Neural progenitor cell (in vitro differentiated cells): ENCODE measurements at regions not wholly inside any gene's neighbourhood (a gene's known extent, or its start where the extent isn't known, plus 50 kb on each side); places are given as distances from the start of the nearest gene placed in this dataset.

ENCODE experiments used
- EZH2 ChIP-seq: fragments of 200-600 bp; sonication (generic); IDR thresholded peaks from 2 replicates; pipeline ENCODE4 v1.6.1; 2017; ENCODE audit warnings: antibody characterized with exemption, mild to moderate bottlenecking, moderate library complexity
- EZH2phosphoT487 ChIP-seq: fragments of 200-600 bp; sonication (generic); IDR thresholded peaks from 2 replicates; pipeline ENCODE4 v1.6.1; 2017; ENCODE audit warnings: antibody characterized with exemption
- TF ChIP-seq, protein P1 (sequence below): fragments of 200-600 bp; sonication (generic); IDR thresholded peaks from 2 replicates; pipeline ENCODE4 v1.5.1; 2017; ENCODE audit warnings: antibody characterized with exemption, mild to moderate bottlenecking

DNA sequence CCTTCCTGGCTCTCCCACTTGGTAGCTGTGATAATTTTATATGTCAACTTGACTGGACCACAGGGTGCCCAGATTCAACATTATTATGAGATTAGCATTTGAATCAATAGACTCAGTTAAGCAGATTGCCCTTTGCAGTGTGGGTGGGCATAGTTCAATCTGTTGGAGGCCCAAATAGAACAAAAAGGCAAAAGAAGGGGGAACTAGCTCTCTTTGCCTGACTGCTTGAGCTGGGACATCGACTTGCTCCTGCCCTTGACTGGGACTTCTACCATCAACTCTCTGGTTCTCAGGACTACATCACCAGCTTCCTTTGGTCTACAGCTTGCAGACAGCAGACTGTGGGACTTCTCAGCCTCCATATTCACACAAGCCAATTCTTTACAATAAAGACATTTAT, 1189.2 kb downstream of the BCL11B start:
- TF ChIP-seq EZH2phosphoT487 (no peak), EZH2 (no peak)
- TF ChIP-seq, protein P1, sequence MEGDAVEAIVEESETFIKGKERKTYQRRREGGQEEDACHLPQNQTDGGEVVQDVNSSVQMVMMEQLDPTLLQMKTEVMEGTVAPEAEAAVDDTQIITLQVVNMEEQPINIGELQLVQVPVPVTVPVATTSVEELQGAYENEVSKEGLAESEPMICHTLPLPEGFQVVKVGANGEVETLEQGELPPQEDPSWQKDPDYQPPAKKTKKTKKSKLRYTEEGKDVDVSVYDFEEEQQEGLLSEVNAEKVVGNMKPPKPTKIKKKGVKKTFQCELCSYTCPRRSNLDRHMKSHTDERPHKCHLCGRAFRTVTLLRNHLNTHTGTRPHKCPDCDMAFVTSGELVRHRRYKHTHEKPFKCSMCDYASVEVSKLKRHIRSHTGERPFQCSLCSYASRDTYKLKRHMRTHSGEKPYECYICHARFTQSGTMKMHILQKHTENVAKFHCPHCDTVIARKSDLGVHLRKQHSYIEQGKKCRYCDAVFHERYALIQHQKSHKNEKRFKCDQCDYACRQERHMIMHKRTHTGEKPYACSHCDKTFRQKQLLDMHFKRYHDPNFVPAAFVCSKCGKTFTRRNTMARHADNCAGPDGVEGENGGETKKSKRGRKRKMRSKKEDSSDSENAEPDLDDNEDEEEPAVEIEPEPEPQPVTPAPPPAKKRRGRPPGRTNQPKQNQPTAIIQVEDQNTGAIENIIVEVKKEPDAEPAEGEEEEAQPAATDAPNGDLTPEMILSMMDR: no peak
